ENCODE measurements at regions not wholly inside any gene's neighbourhood (a gene's known extent, or its start where the extent isn't known, plus 50 kb on each side); places are given as distances from the start of the nearest gene placed in this dataset.

GRCh38 chr5:175034924-175035323 lies 310.5 kb downstream of the MSX2 start:
- H3K36me3 ChIP-seq (ENCODE audit: control insufficient read depth in 1 of 2, insufficient read depth in 2 of 2, low read length in 2 of 2) = no peaks in the 10 kb centered on the region
- no peak overlapping the region for H2BK5ac ChIP-seq (ENCODE audit: low read depth, low read length, poor library complexity)
- H3K9ac ChIP-seq (ENCODE audit: low read length) = no peak overlapping the region
- H2BK12ac ChIP-seq (ENCODE audit: low read length) = no peak overlapping the region
- 80% methylated on average over 1 of the region's 3 CpGs for WGBS (ENCODE audit: extremely low coverage, insufficient coverage, insufficient read length)
- H2AK5ac ChIP-seq (ENCODE audit: low read length) = no peak overlapping the region
- no peaks in the 10 kb centered on the region for H3K4me1 ChIP-seq (ENCODE audit: control insufficient read depth in 1 of 2, insufficient read depth in 2 of 2, low read length in 2 of 2)
- no peak overlapping the region for H2BK120ac ChIP-seq (ENCODE audit: insufficient read depth, low read length, poor library complexity)
- H3K27me3 ChIP-seq (ENCODE audit: insufficient read depth, low read length) = no peaks in the 10 kb centered on the region
- no peak overlapping the region for H2AFZ ChIP-seq (ENCODE audit: insufficient read depth, low read length, poor library complexity)
- H3K4me3 ChIP-seq (ENCODE audit: low read depth, low read length) = no peak overlapping the region
- H3K4ac ChIP-seq (ENCODE audit: low read depth, low read length) = no peak overlapping the region
- H4K91ac ChIP-seq (ENCODE audit: low read depth, low read length) = no peak overlapping the region
- H3K79me2 ChIP-seq (ENCODE audit: control insufficient read depth, insufficient read depth, low read length, poor library complexity) = no peaks in the 10 kb centered on the region
- H3K14ac ChIP-seq (ENCODE audit: low read length) = no peak overlapping the region
- no peak overlapping the region for H3K4me2 ChIP-seq (ENCODE audit: low read length)
- H3K27ac ChIP-seq (ENCODE audit: low read depth, low read length) = no peak overlapping the region
- H4K8ac ChIP-seq (ENCODE audit: low read depth, low read length) = no peak overlapping the region
- no peak overlapping the region for H3K23ac ChIP-seq (ENCODE audit: low read length)
- peaks cover 2% of the 10 kb centered on the region for H3K9me3 ChIP-seq (ENCODE audit: insufficient read depth, low read depth, low read length)
- H4K12ac ChIP-seq (ENCODE audit: low read depth, low read length) = no peak overlapping the region
- no peak for DNase-seq
- no peaks in the 10 kb centered on the region for H3K79me1 ChIP-seq (ENCODE audit: low read length)
- no peak overlapping the region for H3K18ac ChIP-seq (ENCODE audit: low read length)

GRCh38 chr5:175032741-175033151 lies 308.4 kb downstream of the MSX2 start:
- Histone ChIP-seq H2BK120ac (ENCODE audit: insufficient read depth, low read length, poor library complexity) (no peak overlapping the region), H3K79me1 (ENCODE audit: low read length) (no peaks in the 10 kb centered on the region), H4K91ac (ENCODE audit: low read depth, low read length) (no peak overlapping the region), H3K4me2 (ENCODE audit: low read length) (no peak overlapping the region), H4K8ac (ENCODE audit: low read depth, low read length) (no peak overlapping the region), H3K9ac (ENCODE audit: low read length) (no peak overlapping the region), H3K4me1 (ENCODE audit: control insufficient read depth in 1 of 2, insufficient read depth in 2 of 2, low read length in 2 of 2) (no peaks in the 10 kb centered on the region), H3K14ac (ENCODE audit: low read length) (no peak overlapping the region), H2BK12ac (ENCODE audit: low read length) (no peak overlapping the region), H3K9me3 (ENCODE audit: insufficient read depth, low read depth, low read length) (no peaks in the 10 kb centered on the region), H3K4me3 (ENCODE audit: low read depth, low read length) (peak overlapping the region; percentile 48), H3K18ac (ENCODE audit: low read length) (no peak overlapping the region), H3K4ac (ENCODE audit: low read depth, low read length) (no peak overlapping the region), H2BK5ac (ENCODE audit: low read depth, low read length, poor library complexity) (no peak overlapping the region), H3K36me3 (ENCODE audit: control insufficient read depth in 1 of 2, insufficient read depth in 2 of 2, low read length in 2 of 2) (no peaks in the 10 kb centered on the region), H2AFZ (ENCODE audit: insufficient read depth, low read length, poor library complexity) (no peak overlapping the region), H3K27ac (ENCODE audit: low read depth, low read length) (no peak overlapping the region), H3K27me3 (ENCODE audit: insufficient read depth, low read length) (no peaks in the 10 kb centered on the region), H3K79me2 (ENCODE audit: control insufficient read depth, insufficient read depth, low read length, poor library complexity) (no peaks in the 10 kb centered on the region), H2AK5ac (ENCODE audit: low read length) (no peak overlapping the region), H3K23ac (ENCODE audit: low read length) (no peak overlapping the region), H4K12ac (ENCODE audit: low read depth, low read length) (no peak overlapping the region)
- no peak for DNase-seq
- WGBS (ENCODE audit: extremely low coverage, insufficient coverage, insufficient read length) = no CpG with 5 or more reads among the region's 4 CpGs

GRCh38 chr5:175032013-175032412 lies 307.6 kb downstream of the MSX2 start:
- H3K14ac ChIP-seq (ENCODE audit: low read length) = no peak overlapping the region
- WGBS (ENCODE audit: extremely low coverage, insufficient coverage, insufficient read length) = no CpG with 5 or more reads among the region's 2 CpGs

GRCh38 chr5:175027390-175027789 lies 303.0 kb downstream of the MSX2 start:
- H3K14ac ChIP-seq (ENCODE audit: low read length) = no peak overlapping the region
- H2AFZ ChIP-seq (ENCODE audit: insufficient read depth, low read length, poor library complexity) = no peak overlapping the region
- WGBS (ENCODE audit: extremely low coverage, insufficient coverage, insufficient read length) = no CpG with 5 or more reads among the region's 3 CpGs
- no peak overlapping the region for H3K18ac ChIP-seq (ENCODE audit: low read length)
- no peak overlapping the region for H3K4me2 ChIP-seq (ENCODE audit: low read length)
- H2BK120ac ChIP-seq (ENCODE audit: insufficient read depth, low read length, poor library complexity) = no peak overlapping the region
- H2BK5ac ChIP-seq (ENCODE audit: low read depth, low read length, poor library complexity) = no peak overlapping the region
- no peak overlapping the region for H2BK12ac ChIP-seq (ENCODE audit: low read length)
- no peak overlapping the region for H3K23ac ChIP-seq (ENCODE audit: low read length)
- DNase-seq = no peak
- H4K8ac ChIP-seq (ENCODE audit: low read depth, low read length) = no peak overlapping the region
- H3K27me3 ChIP-seq (ENCODE audit: insufficient read depth, low read length) = no peaks in the 10 kb centered on the region
- H3K79me2 ChIP-seq (ENCODE audit: control insufficient read depth, insufficient read depth, low read length, poor library complexity) = no peaks in the 10 kb centered on the region
- H3K4me1 ChIP-seq (ENCODE audit: control insufficient read depth in 1 of 2, insufficient read depth in 2 of 2, low read length in 2 of 2) = no peaks in the 10 kb centered on the region
- H3K27ac ChIP-seq (ENCODE audit: low read depth, low read length) = no peak overlapping the region
- H3K9ac ChIP-seq (ENCODE audit: low read length) = no peak overlapping the region
- H4K91ac ChIP-seq (ENCODE audit: low read depth, low read length) = no peak overlapping the region
- H4K12ac ChIP-seq (ENCODE audit: low read depth, low read length) = no peak overlapping the region
- no peak overlapping the region for H3K4ac ChIP-seq (ENCODE audit: low read depth, low read length)
- H3K9me3 ChIP-seq (ENCODE audit: insufficient read depth, low read depth, low read length) = peaks cover 5% of the 10 kb centered on the region
- H3K36me3 ChIP-seq (ENCODE audit: control insufficient read depth in 1 of 2, insufficient read depth in 2 of 2, low read length in 2 of 2) = no peaks in the 10 kb centered on the region
- no peak overlapping the region for H3K4me3 ChIP-seq (ENCODE audit: low read depth, low read length)
- H2AK5ac ChIP-seq (ENCODE audit: low read length) = no peak overlapping the region
- H3K79me1 ChIP-seq (ENCODE audit: low read length) = no peaks in the 10 kb centered on the region

More at GRCh38 chr5:175032013-175032412, 307.6 kb downstream of the MSX2 start:
- no peak overlapping the region for H2AK5ac ChIP-seq (ENCODE audit: low read length)
- no peak overlapping the region for H4K91ac ChIP-seq (ENCODE audit: low read depth, low read length)
- no peak overlapping the region for H4K8ac ChIP-seq (ENCODE audit: low read depth, low read length)
- no peak overlapping the region for H3K23ac ChIP-seq (ENCODE audit: low read length)
- no peak overlapping the region for H3K4me2 ChIP-seq (ENCODE audit: low read length)
- no peak overlapping the region for H4K12ac ChIP-seq (ENCODE audit: low read depth, low read length)
- no peaks in the 10 kb centered on the region for H3K9me3 ChIP-seq (ENCODE audit: insufficient read depth, low read depth, low read length)
- H3K79me2 ChIP-seq (ENCODE audit: control insufficient read depth, insufficient read depth, low read length, poor library complexity) = no peaks in the 10 kb centered on the region
- no peak overlapping the region for H3K9ac ChIP-seq (ENCODE audit: low read length)
- H2BK120ac ChIP-seq (ENCODE audit: insufficient read depth, low read length, poor library complexity) = no peak overlapping the region
- H2AFZ ChIP-seq (ENCODE audit: insufficient read depth, low read length, poor library complexity) = no peak overlapping the region
- no peak overlapping the region for H3K4me3 ChIP-seq (ENCODE audit: low read depth, low read length)
- H3K4me1 ChIP-seq (ENCODE audit: control insufficient read depth in 1 of 2, insufficient read depth in 2 of 2, low read length in 2 of 2) = no peaks in the 10 kb centered on the region
- no peaks in the 10 kb centered on the region for H3K36me3 ChIP-seq (ENCODE audit: control insufficient read depth in 1 of 2, insufficient read depth in 2 of 2, low read length in 2 of 2)
- no peak overlapping the region for H3K27ac ChIP-seq (ENCODE audit: low read depth, low read length)
- no peak overlapping the region for H3K18ac ChIP-seq (ENCODE audit: low read length)
- no peak overlapping the region for H2BK12ac ChIP-seq (ENCODE audit: low read length)
- no peaks in the 10 kb centered on the region for H3K79me1 ChIP-seq (ENCODE audit: low read length)
- H2BK5ac ChIP-seq (ENCODE audit: low read depth, low read length, poor library complexity) = no peak overlapping the region
- H3K27me3 ChIP-seq (ENCODE audit: insufficient read depth, low read length) = no peaks in the 10 kb centered on the region
- no peak overlapping the region for H3K4ac ChIP-seq (ENCODE audit: low read depth, low read length)
- no peak for DNase-seq
